Neural cell (in vitro differentiated cells): ENCODE measurements at regions not wholly inside any gene's neighbourhood (a gene's known extent, or its start where the extent isn't known, plus 50 kb on each side); places are given as distances from the start of the nearest gene placed in this dataset.

Experiments used
- H2AFZ ChIP-seq: fragments of 200-600, 300-800 bp; sonication (generic), shearing (Covaris generic); 2 replicates; pipeline ENCODE4 v1.6.0; 2014; ENCODE audit warnings: low read depth, mild to moderate bottlenecking, antibody characterized with exemption, low read length, moderate library complexity
- H3F3A ChIP-seq: fragments of 200-600 bp; shearing (Covaris generic); 2 replicates; pipeline ENCODE4 v1.6.1; 2016; ENCODE audit warnings: mild to moderate bottlenecking, moderate library complexity, mixed read lengths, antibody characterized with exemption, low read length; ENCODE audit not compliant: insufficient read depth, poor library complexity, severe bottlenecking
- H3K27ac ChIP-seq: fragments of 200-600, 300-800 bp; sonication (generic), shearing (Covaris generic); 2 replicates; pipeline ENCODE4 v1.5.1; 2014; ENCODE audit warnings: mild to moderate bottlenecking, low read length, moderate library complexity
- H3K27me3 ChIP-seq: fragments of 300-800, 200-600 bp; sonication (generic), shearing (Covaris generic); 2 replicates; pipeline ENCODE4 v1.6.0; 2014; ENCODE audit warnings: mild to moderate bottlenecking, low read depth, low read length, moderate library complexity; ENCODE audit not compliant: insufficient read depth
- H3K36me3 ChIP-seq: fragments of 300-800, 200-600 bp; sonication (generic), shearing (Covaris generic); 2 replicates; pipeline ENCODE4 v1.5.1; 2014; ENCODE audit warnings: mild to moderate bottlenecking, antibody characterized with exemption, low read length, moderate library complexity; ENCODE audit not compliant: insufficient read depth
- H3K4me2 ChIP-seq: fragments of 300-800, 200-600 bp; sonication (generic), shearing (Covaris generic); 2 replicates; pipeline ENCODE4 v1.6.0; 2014; ENCODE audit warnings: mild to moderate bottlenecking, low read length
- H3K4me3 ChIP-seq: fragments of 300-800, 200-600 bp; sonication (generic), shearing (Covaris generic); 2 replicates; pipeline ENCODE4 v1.5.1; 2014; ENCODE audit warnings: mild to moderate bottlenecking, low read length, moderate library complexity
- H3K79me2 ChIP-seq: fragments of 200-600 bp; shearing (Covaris generic); replicated peaks from 2 replicates; pipeline ENCODE4 v1.6.0; 2014; ENCODE audit warnings: mild to moderate bottlenecking, low read length, moderate library complexity; ENCODE audit not compliant: insufficient read depth
- H3K9ac ChIP-seq: fragments of 300-800, 200-600 bp; sonication (generic), shearing (Covaris generic); 2 replicates; pipeline ENCODE4 v1.6.1; 2016; ENCODE audit warnings: mild to moderate bottlenecking, low read length, mixed read lengths
- H3K9me2 ChIP-seq: fragments of 200-600 bp; shearing (Covaris generic); 2 replicates; pipeline ENCODE4 v1.6.1; 2016; ENCODE audit warnings: mild to moderate bottlenecking, low read length, mixed read lengths; ENCODE audit not compliant: insufficient read depth
- H3K9me3 ChIP-seq: fragments of 200-600, 300-800 bp; sonication (generic), shearing (Covaris generic); 2 replicates; pipeline ENCODE4 v1.6.1; 2016; ENCODE audit warnings: mild to moderate bottlenecking, mixed run types, low read length, moderate library complexity, mixed read lengths
- H4K20me1 ChIP-seq: fragments of 200-600 bp; shearing (Covaris generic); 2 replicates; pipeline ENCODE4 v1.6.1; 2016; ENCODE audit warnings: mild to moderate bottlenecking, mixed run types; ENCODE audit not compliant: insufficient read depth
- CTCF ChIP-seq: fragments of 450-650 bp; IDR thresholded peaks from 2 replicates; pipeline ENCODE4 v1.5.1; 2014; ENCODE audit warnings: antibody characterized with exemption, mild to moderate bottlenecking, moderate library complexity; ENCODE audit not compliant: poor library complexity, severe bottlenecking
- EP300 ChIP-seq: fragments of 450-650 bp; conservative IDR thresholded peaks from 2 replicates; pipeline ENCODE4 v1.6.1; 2014; ENCODE audit warnings: antibody characterized with exemption, mild to moderate bottlenecking, moderate library complexity; ENCODE audit not compliant: poor library complexity, severe bottlenecking
- EZH2 ChIP-seq: fragments of 200-600, 300-800 bp; shearing (Covaris generic), sonication (generic); IDR thresholded peaks from 2 replicates; pipeline ENCODE4 v1.6.1; 2014; ENCODE audit warnings: antibody characterized with exemption, low read length, borderline replicate concordance, mild to moderate bottlenecking; ENCODE audit not compliant: insufficient read depth, poor library complexity, severe bottlenecking
- MXI1 ChIP-seq: fragments of 450-650 bp; conservative IDR thresholded peaks from 2 replicates; pipeline ENCODE4 v1.6.1; 2014; ENCODE audit warnings: antibody characterized with exemption, mild to moderate bottlenecking; ENCODE audit not compliant: poor library complexity, severe bottlenecking
- POLR2AphosphoS5 ChIP-seq: IDR thresholded peaks from 2 replicates; pipeline ENCODE4 v1.6.1; 2012
- RAD21 ChIP-seq: fragments of 450-650 bp; conservative IDR thresholded peaks from 2 replicates; pipeline ENCODE4 v1.6.1; 2014; ENCODE audit warnings: antibody characterized with exemption, mild to moderate bottlenecking, moderate library complexity
- REST ChIP-seq: IDR thresholded peaks from 2 replicates; pipeline ENCODE4 v1.6.1; 2012; ENCODE audit warnings: borderline replicate concordance
- SMC3 ChIP-seq: fragments of 450-650 bp; conservative IDR thresholded peaks from 2 replicates; pipeline ENCODE4 v1.6.1; 2014; ENCODE audit warnings: antibody characterized with exemption, mild to moderate bottlenecking, moderate library complexity; ENCODE audit not compliant: poor library complexity
- TAF1 ChIP-seq: IDR thresholded peaks from 2 replicates; pipeline ENCODE4 v1.6.1; 2012; ENCODE audit warnings: low read depth

DNA sequence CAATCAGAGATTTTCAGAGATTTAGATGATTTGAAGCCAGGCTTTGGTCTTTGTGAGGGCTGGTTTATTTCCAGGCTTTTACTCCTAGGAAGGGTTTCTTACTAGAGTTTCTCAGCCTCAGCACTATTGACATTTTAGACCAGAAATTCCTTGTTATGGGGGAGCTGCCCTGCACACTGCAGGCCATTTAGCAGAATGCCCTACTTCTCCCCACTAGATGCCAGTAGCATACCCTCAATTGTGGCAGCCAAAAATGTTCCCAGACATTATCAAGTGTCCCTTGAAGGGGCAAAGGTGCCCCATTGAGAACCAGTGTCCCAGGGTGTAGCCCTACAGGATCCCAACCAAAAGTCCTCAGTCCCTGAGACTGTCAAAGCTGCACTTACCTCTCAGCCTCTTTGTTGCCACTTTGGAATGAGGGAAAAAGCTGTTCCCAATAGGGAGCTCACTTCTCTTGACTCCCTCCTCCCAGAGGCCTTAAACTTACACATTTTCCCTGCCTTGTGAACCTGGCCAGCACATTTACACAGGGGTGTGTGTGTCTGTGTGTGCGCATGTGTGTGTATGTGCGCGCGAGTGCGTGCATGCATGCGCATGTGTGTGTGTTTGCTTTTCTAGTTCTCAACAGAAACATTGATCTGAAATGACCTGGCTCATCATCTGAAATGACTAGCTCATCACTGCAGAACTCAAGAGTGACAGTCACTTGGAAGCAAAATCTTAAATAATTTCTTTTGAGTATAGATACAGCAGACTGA, 231.4 kb downstream of the QDPR start:
- Histone ChIP-seq H2AFZ (no peak overlapping the region), H3K79me2 (no peaks in the 10 kb centered on the region), H3K9me3 (no peaks in the 10 kb centered on the region), H3K27ac (no peak overlapping the region), H3K9me2 (no peaks in the 10 kb centered on the region), H3K4me2 (no peak overlapping the region), H3F3A (no peaks in the 10 kb centered on the region), H3K27me3 (no peaks in the 10 kb centered on the region), H4K20me1 (no peaks in the 10 kb centered on the region), H3K4me3 (no peak overlapping the region), H3K36me3 (no peaks in the 10 kb centered on the region), H3K9ac (no peak overlapping the region)
- TF ChIP-seq SMC3 (no peak), RAD21 (no peak), EZH2 (no peak), MXI1 (no peak), REST (no peak), CTCF (no peak), TAF1 (no peak), POLR2AphosphoS5 (no peak), EP300 (no peak)

DNA sequence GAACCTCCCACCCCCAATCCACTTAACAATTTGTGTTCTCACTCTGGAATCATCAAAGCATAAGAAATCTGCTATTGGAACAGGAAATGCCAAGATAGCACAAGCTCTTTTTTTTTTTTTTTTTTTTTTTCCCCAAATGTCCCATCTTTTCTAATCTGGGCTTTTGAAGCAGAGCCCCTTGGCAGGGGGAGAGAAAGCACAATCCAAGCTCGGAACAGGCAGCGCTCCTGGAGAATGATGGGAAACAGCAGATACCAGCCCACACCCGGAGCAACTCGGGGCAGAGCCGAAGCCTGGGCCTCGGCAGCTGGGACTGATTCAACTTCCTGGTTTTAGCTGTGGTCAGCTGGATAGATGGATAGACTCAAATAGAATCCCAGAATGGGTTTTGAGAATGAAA, 235.1 kb downstream of the QDPR start:
- Histone ChIP-seq H3F3A (no peaks in the 10 kb centered on the region), H3K79me2 (no peaks in the 10 kb centered on the region), H3K9ac (no peak overlapping the region), H3K9me3 (no peaks in the 10 kb centered on the region), H3K27me3 (no peaks in the 10 kb centered on the region), H4K20me1 (no peaks in the 10 kb centered on the region), H3K9me2 (no peaks in the 10 kb centered on the region), H3K36me3 (no peaks in the 10 kb centered on the region), H3K27ac (no peak overlapping the region), H3K4me2 (no peak overlapping the region), H2AFZ (no peak overlapping the region), H3K4me3 (no peak overlapping the region)
- TF ChIP-seq RAD21, result no peak
- no peak for TF ChIP-seq REST
- no peak for TF ChIP-seq TAF1
- no peak for TF ChIP-seq EP300
- no peak for TF ChIP-seq CTCF
- TF ChIP-seq MXI1, result no peak
- TF ChIP-seq POLR2AphosphoS5, result no peak
- TF ChIP-seq SMC3, result no peak
- TF ChIP-seq EZH2, result no peak
